ENCODE measurements at regions not wholly inside any gene's neighbourhood (a gene's known extent, or its start where the extent isn't known, plus 50 kb on each side); places are given as distances from the start of the nearest gene placed in this dataset.

GRCh38 chr12:92992041-92992440 lies 62.9 kb upstream of the EEA1 start:
- no peak for DNase-seq
- peaks cover 3% of the 10 kb centered on the region; the same call in 1 of the 2 replicates for H3K27me3 Mint-ChIP-seq (ENCODE audit: insufficient read depth)
- H3K4me3 Mint-ChIP-seq, result no peak overlapping the region
- no peak for TF ChIP-seq CTCF (IDR thresholded peaks at IDR 0.05)
- no peaks in the 10 kb centered on the region for H3K9me3 Mint-ChIP-seq
- no peak overlapping the region for H3K27ac Mint-ChIP-seq
- no peaks in the 10 kb centered on the region for H3K36me3 Mint-ChIP-seq (ENCODE audit: low read depth)
- peaks cover 18% of the 10 kb centered on the region for H3K4me1 Mint-ChIP-seq (ENCODE audit: low read depth)

- H3K4me1 Mint-ChIP-seq (ENCODE audit: low read depth), result peaks cover 7% of the 10 kb centered on the region
- TF ChIP-seq CTCF (IDR thresholded peaks at IDR 0.05), result no peak
- no peak overlapping the region for H3K4me3 Mint-ChIP-seq
- no peak overlapping the region for H3K27ac Mint-ChIP-seq
- no peaks in the 10 kb centered on the region for H3K36me3 Mint-ChIP-seq (ENCODE audit: low read depth)
- no peak for DNase-seq
- peaks cover 3% of the 10 kb centered on the region; the same call in 1 of the 2 replicates for H3K27me3 Mint-ChIP-seq (ENCODE audit: insufficient read depth)
- H3K9me3 Mint-ChIP-seq, result no peaks in the 10 kb centered on the region
These were observed 64.2 kb upstream of the EEA1 start for GRCh38 chr12:92993259-92993658.

- H3K4me3 Mint-ChIP-seq, result no peak overlapping the region
- no peaks in the 10 kb centered on the region for H3K27me3 Mint-ChIP-seq (ENCODE audit: insufficient read depth)
- H3K9me3 Mint-ChIP-seq, result no peaks in the 10 kb centered on the region
- no peak for DNase-seq
- peaks cover 7% of the 10 kb centered on the region for H3K4me1 Mint-ChIP-seq (ENCODE audit: low read depth)
- TF ChIP-seq CTCF (IDR thresholded peaks at IDR 0.05), result no peak
- no peaks in the 10 kb centered on the region for H3K36me3 Mint-ChIP-seq (ENCODE audit: low read depth)
- H3K27ac Mint-ChIP-seq, result no peak overlapping the region
These were observed 66.3 kb upstream of the EEA1 start for GRCh38 chr12:92995258-92995903.

GRCh38 chr12:93000026-93000425 lies 70.9 kb upstream of the EEA1 start:
- H3K27ac Mint-ChIP-seq, result no peak overlapping the region
- no peak for TF ChIP-seq CTCF (IDR thresholded peaks at IDR 0.05)
- H3K4me1 Mint-ChIP-seq (ENCODE audit: low read depth), result peaks cover 19% of the 10 kb centered on the region
- H3K4me3 Mint-ChIP-seq, result no peak overlapping the region
- no peaks in the 10 kb centered on the region for H3K9me3 Mint-ChIP-seq
- DNase-seq, result no peak
- no peaks in the 10 kb centered on the region for H3K36me3 Mint-ChIP-seq (ENCODE audit: low read depth)
- H3K27me3 Mint-ChIP-seq (ENCODE audit: insufficient read depth), result no peaks in the 10 kb centered on the region

- Mint-ChIP-seq H3K36me3 (ENCODE audit: low read depth) (no peaks in the 10 kb centered on the region), H3K4me3 (no peak overlapping the region), H3K4me1 (ENCODE audit: low read depth) (peaks cover 19% of the 10 kb centered on the region), H3K27ac (no peak overlapping the region), H3K27me3 (ENCODE audit: insufficient read depth) (peaks cover 2% of the 10 kb centered on the region; the same call in 1 of the 2 replicates), H3K9me3 (no peaks in the 10 kb centered on the region)
- no peak for TF ChIP-seq CTCF (IDR thresholded peaks at IDR 0.05)
- no peak for DNase-seq
These were observed 72.3 kb upstream of the EEA1 start for GRCh38 chr12:93001407-93001806.
